Colonic mucosa (tissue), 4 donors: ENCODE measurements at regions not wholly inside any gene's neighbourhood (a gene's known extent, or its start where the extent isn't known, plus 50 kb on each side); places are given as distances from the start of the nearest gene placed in this dataset.

Source experiments
- DNase-seq: peaks from one replicate; pipeline ENCODE4 v3.0.0-alpha.2; 2020
- H3K27ac ChIP-seq: fragments of 200-600 bp; one replicate; pipeline ENCODE4 v1.8.0; 2021
- H3K27me3 ChIP-seq: fragments of 200-600 bp; one replicate; pipeline ENCODE4 v1.8.0; 2021
- H3K36me3 ChIP-seq: fragments of 200-600 bp; one replicate; pipeline ENCODE4 v1.8.0; 2021
- H3K4me1 ChIP-seq: fragments of 200-600 bp; one replicate; pipeline ENCODE4 v1.8.0; 2021; ENCODE audit warnings: mild to moderate bottlenecking
- H3K4me3 ChIP-seq: fragments of 200-600 bp; one replicate; pipeline ENCODE4 v1.8.0; 2021
- H3K9ac ChIP-seq, 2 donors: one replicate each; pipeline ENCODE4 v1.7.0; 2013; ENCODE audit warnings: control low read depth in 2 of 2, low read depth in 2 of 2, low read length in 2 of 2
- H3K9me3 ChIP-seq: fragments of 200-600 bp; one replicate; pipeline ENCODE4 v1.8.0; 2021
- intact Hi-C: fragments of 100-400 bp; cut with DNase I; formaldehyde crosslinking; loops from one replicate; pipeline ENCODE4 v1.14.1; 2022
- TF ChIP-seq, protein P1 (sequence below): fragments of 200-600 bp; IDR thresholded peaks from one replicate; pipeline ENCODE4 v1.8.0; 2022; ENCODE audit warnings: antibody characterized with exemption, mild to moderate bottlenecking
- donor health status: healthy.
- donor health status: DM: no; HTN: no; CAD: no.
- donor health status: DM: no; HTN: no; CAD: no.

GRCh38 chr15:39144613-39145499 lies 436.0 kb upstream of the THBS1 start:
- no peaks in the 10 kb centered on the region for H3K36me3 ChIP-seq
- DNase-seq = no peak
- H3K27me3 ChIP-seq = no peaks in the 10 kb centered on the region
- no peaks in the 10 kb centered on the region for H3K4me1 ChIP-seq
- no peak overlapping the region for H3K27ac ChIP-seq
- intact Hi-C loops = no loop called here
- H3K9ac ChIP-seq = no peak overlapping the region
- H3K9me3 ChIP-seq = no peaks in the 10 kb centered on the region
- no peak overlapping the region for H3K4me3 ChIP-seq
- TF ChIP-seq, protein P1, sequence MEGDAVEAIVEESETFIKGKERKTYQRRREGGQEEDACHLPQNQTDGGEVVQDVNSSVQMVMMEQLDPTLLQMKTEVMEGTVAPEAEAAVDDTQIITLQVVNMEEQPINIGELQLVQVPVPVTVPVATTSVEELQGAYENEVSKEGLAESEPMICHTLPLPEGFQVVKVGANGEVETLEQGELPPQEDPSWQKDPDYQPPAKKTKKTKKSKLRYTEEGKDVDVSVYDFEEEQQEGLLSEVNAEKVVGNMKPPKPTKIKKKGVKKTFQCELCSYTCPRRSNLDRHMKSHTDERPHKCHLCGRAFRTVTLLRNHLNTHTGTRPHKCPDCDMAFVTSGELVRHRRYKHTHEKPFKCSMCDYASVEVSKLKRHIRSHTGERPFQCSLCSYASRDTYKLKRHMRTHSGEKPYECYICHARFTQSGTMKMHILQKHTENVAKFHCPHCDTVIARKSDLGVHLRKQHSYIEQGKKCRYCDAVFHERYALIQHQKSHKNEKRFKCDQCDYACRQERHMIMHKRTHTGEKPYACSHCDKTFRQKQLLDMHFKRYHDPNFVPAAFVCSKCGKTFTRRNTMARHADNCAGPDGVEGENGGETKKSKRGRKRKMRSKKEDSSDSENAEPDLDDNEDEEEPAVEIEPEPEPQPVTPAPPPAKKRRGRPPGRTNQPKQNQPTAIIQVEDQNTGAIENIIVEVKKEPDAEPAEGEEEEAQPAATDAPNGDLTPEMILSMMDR = no peak

GRCh38 chr15:39145854-39146625 lies 434.8 kb upstream of the THBS1 start:
- Histone ChIP-seq H3K27me3 (no peaks in the 10 kb centered on the region), H3K4me3 (no peak overlapping the region), H3K4me1 (no peaks in the 10 kb centered on the region), H3K27ac (no peak overlapping the region), H3K36me3 (no peaks in the 10 kb centered on the region), H3K9ac (no peak overlapping the region), H3K9me3 (no peaks in the 10 kb centered on the region)
- intact Hi-C loops = no loop called here
- DNase-seq = no peak
- TF ChIP-seq, protein P1 = no peak

GRCh38 chr15:39149636-39150150 lies 431.2 kb upstream of the THBS1 start:
- intact Hi-C loops = no loop called here
- TF ChIP-seq, protein P1 = no peak
- no peak for DNase-seq

DNA sequence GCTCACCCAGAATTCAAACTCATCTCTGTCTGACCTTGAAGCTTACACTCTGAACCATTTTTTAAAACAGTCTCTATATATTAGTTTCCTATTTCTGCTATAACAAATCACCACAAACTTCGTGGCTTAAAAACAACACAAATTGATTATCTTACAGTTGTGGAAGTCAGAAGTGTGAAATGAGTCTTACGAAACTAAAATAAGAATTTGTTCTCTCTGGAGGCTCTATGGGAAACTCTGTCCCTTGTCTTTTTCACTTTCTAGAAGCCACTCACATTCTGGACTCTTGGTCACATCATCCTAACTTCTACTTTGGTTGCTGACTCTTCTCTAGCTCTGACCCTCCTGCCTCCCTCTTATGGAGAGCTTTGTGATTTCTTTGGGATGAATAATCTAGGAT lies 429.3 kb upstream of the THBS1 start:
- Histone ChIP-seq H3K9ac (no peak overlapping the region), H3K36me3 (no peaks in the 10 kb centered on the region), H3K4me1 (no peaks in the 10 kb centered on the region), H3K27me3 (no peaks in the 10 kb centered on the region), H3K27ac (no peak overlapping the region), H3K4me3 (no peak overlapping the region), H3K9me3 (no peaks in the 10 kb centered on the region)
- TF ChIP-seq, protein P1 = no peak
- no peak for DNase-seq
- intact Hi-C loops = no loop called here

More at GRCh38 chr15:39149636-39150150, 431.2 kb upstream of the THBS1 start:
- no peak overlapping the region for H3K9ac ChIP-seq
- no peaks in the 10 kb centered on the region for H3K9me3 ChIP-seq
- no peak overlapping the region for H3K4me3 ChIP-seq
- H3K36me3 ChIP-seq = no peaks in the 10 kb centered on the region
- no peaks in the 10 kb centered on the region for H3K4me1 ChIP-seq
- H3K27ac ChIP-seq = no peak overlapping the region
- no peaks in the 10 kb centered on the region for H3K27me3 ChIP-seq

GRCh38 chr15:39153058-39153714 lies 427.7 kb upstream of the THBS1 start:
- Histone ChIP-seq H3K27ac (no peak overlapping the region), H3K27me3 (no peaks in the 10 kb centered on the region), H3K4me3 (no peak overlapping the region), H3K4me1 (no peaks in the 10 kb centered on the region), H3K36me3 (no peaks in the 10 kb centered on the region), H3K9ac (no peak overlapping the region), H3K9me3 (no peaks in the 10 kb centered on the region)
- intact Hi-C loops = no loop called here
- TF ChIP-seq, protein P1 = no peak
- no peak for DNase-seq
